K562 (cell line): ENCODE measurements at regions not wholly inside any gene's neighbourhood (a gene's known extent, or its start where the extent isn't known, plus 50 kb on each side); places are given as distances from the start of the nearest gene placed in this dataset.

Source experiments
- ATAC-seq: fragments of 200-7000 bp; cut with Tn5 transposase; 3 replicates; pipeline ENCODE4 v1.9.1; 2020; ENCODE audit warnings: moderate library complexity
- BruUV-seq: library from RNA; stranded (reverse); fragments of 400-500 nt; replicated peaks from 2 replicates; lab custom pipeline; 2021; lab: Mats Ljungman, UMichigan
- CTCF ChIA-PET: fragments of 300-600 bp; formaldehyde crosslinking; extraction: SDS; loops from one replicate; lab custom pipeline; 2021; ENCODE audit warnings: low intra/inter-chr PET ratio; lab: Yijun Ruan, JAX
- POLR2A ChIA-PET: fragments of 300-600, 350-650 bp; sonication (Branson Sonifier 250); formaldehyde crosslinking; extraction: SDS; loops from one replicate; lab custom pipeline; 2021; ENCODE audit warnings: antibody characterized with exemption, inconsistent platforms; lab: Yijun Ruan, JAX
- DNase-seq, 4 experiments: peaks; one replicate each; pipeline versions ENCODE4 v3.0.0 to v3.0.0-alpha.2; 2011 to 2018; ENCODE audit warnings: low spot score in 3 of 4, mixed read lengths in 3 of 4; ENCODE audit errors: extremely low read depth in 1 of 4
- FAIRE-seq: peaks from 2 replicates; lab custom pipeline; 2011; peaks lifted over from hg19 to GRCh38; lab: Jason Lieb, UNC
- H2AFZ ChIP-seq: 2 replicates; pipeline ENCODE4 v1.6.0; 2011; ENCODE audit warnings: low read depth, low read length, control low read depth, inconsistent platforms
- H3K27ac ChIP-seq: fragments of 200-600 bp; 3 replicates; pipeline ENCODE4 v1.8.0; 2011; ENCODE audit warnings: low read depth, mild to moderate bottlenecking, control low read depth, inconsistent platforms, low read length, moderate library complexity, mixed read lengths; ENCODE audit errors: extremely low read depth
- H3K27me3 ChIP-seq, 2 experiments: fragments of 300-600 bp in 1 of 2; 2 replicates in 1 of 2; 3 replicates in 1 of 2; pipeline versions ENCODE4 v1.6.0 to v1.8.0; 2011; ENCODE audit warnings: inconsistent platforms in 2 of 2, low read length in 2 of 2, mild to moderate bottlenecking in 1 of 2, mixed read lengths in 1 of 2, moderate library complexity in 1 of 2; ENCODE audit not compliant: control insufficient read depth in 2 of 2, insufficient read depth in 2 of 2
- H3K36me3 ChIP-seq: fragments of 300-600 bp; 3 replicates; pipeline ENCODE4 v1.8.0; 2011; ENCODE audit warnings: mild to moderate bottlenecking, low read length, inconsistent platforms; ENCODE audit not compliant: control insufficient read depth, insufficient read depth
- H3K4me1 ChIP-seq, 2 experiments: fragments of 200-600 bp in 1 of 2; replicated peaks in 1 of 2; 2 replicates in 1 of 2; 3 replicates in 1 of 2; pipeline versions ENCODE4 v1.5.1 to v1.8.0; 2011; ENCODE audit warnings: inconsistent platforms in 2 of 2, low read length in 2 of 2, mild to moderate bottlenecking in 1 of 2, mixed read lengths in 1 of 2, moderate library complexity in 1 of 2; ENCODE audit not compliant: control insufficient read depth in 2 of 2, insufficient read depth in 2 of 2
- H3K4me2 ChIP-seq: 2 replicates; pipeline ENCODE4 v1.6.1; 2011; ENCODE audit warnings: low read length, control low read depth, inconsistent platforms, mixed read lengths; ENCODE audit not compliant: insufficient read depth
- H3K4me3 ChIP-seq: fragments of 200-600 bp; sonication (generic), shearing (Covaris generic); 2 replicates; pipeline ENCODE4 v1.5.1; 2016; ENCODE audit warnings: control low read depth, inconsistent platforms
- H3K79me2 ChIP-seq: fragments of 200-600 bp; 3 replicates; pipeline ENCODE4 v1.8.0; 2011; ENCODE audit warnings: low read length, inconsistent platforms; ENCODE audit not compliant: control insufficient read depth, insufficient read depth
- H3K9ac ChIP-seq, 2 experiments: 2 replicates each; pipeline versions ENCODE4 v1.6.0 to v1.6.1; 2011; ENCODE audit warnings: low read depth in 2 of 2, low read length in 2 of 2, control low read depth in 1 of 2, inconsistent platforms in 1 of 2, mild to moderate bottlenecking in 1 of 2, mixed read lengths in 1 of 2; ENCODE audit not compliant: insufficient read depth in 1 of 2
- H3K9me1 ChIP-seq: one replicate; pipeline ENCODE4 v1.6.0; 2011; ENCODE audit warnings: inconsistent platforms, mild to moderate bottlenecking, low read length, moderate library complexity; ENCODE audit not compliant: control insufficient read depth, insufficient read depth
- H3K9me3 ChIP-seq: replicated peaks from 2 replicates; pipeline ENCODE4 v1.5.1; 2011; ENCODE audit warnings: low read depth, low read length, inconsistent platforms; ENCODE audit not compliant: control insufficient read depth, insufficient read depth
- H4K20me1 ChIP-seq: replicated peaks from 2 replicates; pipeline ENCODE4 v1.6.1; 2011; ENCODE audit warnings: low read length, inconsistent platforms, mixed read lengths; ENCODE audit not compliant: control insufficient read depth, insufficient read depth
- CBX1 ChIP-seq: sonication (generic); IDR thresholded peaks from 2 replicates; pipeline ENCODE4 v1.6.1; 2016; ENCODE audit warnings: antibody characterized with exemption, low read depth, mild to moderate bottlenecking
- E2F1 ChIP-seq: sonication (generic); formaldehyde crosslinking; IDR thresholded peaks from 2 replicates; pipeline ENCODE4 v1.8.1; 2023; ENCODE audit warnings: mild to moderate bottlenecking, missing genetic modification reagents, moderate library complexity
- HNRNPH1 ChIP-seq: fragments of 200-400 bp; formaldehyde crosslinking; optimal IDR thresholded peaks from 2 replicates; pipeline ENCODE3; 2017; ENCODE audit warnings: low read depth, mild to moderate bottlenecking, low read length, moderate library complexity
- MAFG ChIP-seq: fragments of 450-650 bp; conservative IDR thresholded peaks from 2 replicates; pipeline ENCODE4 v1.6.1; 2016; ENCODE audit warnings: missing genetic modification characterization, missing compliant biosample characterization
- MAZ ChIP-seq, 2 experiments: fragments of 450-650 bp in 1 of 2; sonication (generic) in 1 of 2; formaldehyde crosslinking; IDR thresholded peaks in 1 of 2; conservative IDR thresholded peaks in 1 of 2; 2 replicates each; pipeline versions ENCODE4 v1.4.0 to v1.5.0; 2020; ENCODE audit warnings: mild to moderate bottlenecking in 1 of 2, missing genetic modification reagents in 1 of 2
- POLR3G ChIP-seq: IDR thresholded peaks from 2 replicates; pipeline ENCODE4 v1.6.1; 2011; ENCODE audit not compliant: insufficient read length, insufficient replicate concordance; ENCODE audit errors: extremely low read depth
- PPARD ChIP-seq: fragments of 250-450 bp; sonication (Bioruptor Pico); IDR thresholded peaks from 2 replicates; pipeline ENCODE4 v1.8.0; 2022; ENCODE audit warnings: inconsistent platforms, mild to moderate bottlenecking, moderate library complexity
- PURB ChIP-seq: sonication (generic); formaldehyde crosslinking; IDR thresholded peaks from 2 replicates; pipeline ENCODE4 v1.9.0; 2021; ENCODE audit warnings: low read depth, mild to moderate bottlenecking, missing genetic modification reagents
- RHOXF2B ChIP-seq: fragments of 250-450 bp; sonication (Bioruptor Pico); conservative IDR thresholded peaks from 2 replicates; pipeline ENCODE4 v1.5.1; 2021
- TRIM25 ChIP-seq: fragments of 450-650 bp; IDR thresholded peaks from 2 replicates; pipeline ENCODE4 v1.7.0; 2016; ENCODE audit warnings: borderline replicate concordance
- ZBTB34 ChIP-seq: fragments of 250-450 bp; sonication (Bioruptor Pico); IDR thresholded peaks from 2 replicates; pipeline ENCODE4 v1.8.0; 2021; ENCODE audit warnings: mild to moderate bottlenecking, moderate library complexity
- ZNF133 ChIP-seq: fragments of 250-450 bp; sonication (Bioruptor Pico); IDR thresholded peaks from 2 replicates; pipeline ENCODE4 v1.4.0; 2020; ENCODE audit warnings: mild to moderate bottlenecking
- ZNF232 ChIP-seq: sonication (generic); formaldehyde crosslinking; IDR thresholded peaks from 2 replicates; pipeline ENCODE4 v1.8.0; 2022; ENCODE audit warnings: mild to moderate bottlenecking, missing genetic modification reagents
- ZNF445 ChIP-seq: fragments of 250-450 bp; sonication (Bioruptor Pico); IDR thresholded peaks from 2 replicates; pipeline ENCODE4 v1.4.0; 2020; ENCODE audit warnings: low read depth, mild to moderate bottlenecking, moderate library complexity
- WGBS: fragments of 100-300 bp; shearing (Covaris generic); methylation state at CpG from one replicate; pipeline ENCODE4 v1.1.6; 2016; ENCODE audit warnings: low coverage, mixed read lengths; ENCODE audit not compliant: insufficient coverage; ENCODE audit errors: missing lambda C conversion rate; 5-methylcytosine and 5-hydroxymethylcytosine counted together
- in situ Hi-C: fragments of 300-500 bp; cut with MboI; formaldehyde crosslinking; loops from 4 replicates; pipeline ENCODE4 v1.15.0; 2018; ENCODE audit warnings: inconsistent platforms, mixed read lengths
- intact Hi-C: fragments of 100-400 bp; cut with micrococcal nuclease; formaldehyde crosslinking; loops from 2 replicates; pipeline ENCODE4 v1.14.2; 2022
- TF ChIP-seq, protein P1 (sequence below): sonication (generic); formaldehyde crosslinking; IDR thresholded peaks from 2 replicates; pipeline ENCODE4 v1.8.0; 2022; ENCODE audit warnings: mild to moderate bottlenecking, missing genetic modification reagents

GRCh38 chr11:116506263-116506825 is 266.4 kb downstream of the BUD13 start:
- Histone ChIP-seq H3K4me3 (no peak overlapping the region), H3K9me3 (no peaks in the 10 kb centered on the region), H3K79me2 (no peaks in the 10 kb centered on the region), H4K20me1 (no peaks in the 10 kb centered on the region), H3K27me3 (peaks cover 4 to 45% of the 10 kb centered on the region in 2 experiments; a peak in 4 of 5 replicates), H3K9ac (no peak overlapping the region), H3K9me1 (no peaks in the 10 kb centered on the region), H3K4me1 (no peaks in the 10 kb centered on the region; a peak in 1 of 5 replicates), H3K4me2 (no peak overlapping the region), H2AFZ (no peak overlapping the region), H3K27ac (no peak overlapping the region), H3K36me3 (no peaks in the 10 kb centered on the region)
- ATAC-seq (no peak), DNase-seq (no peak), FAIRE-seq (no peak)
- intact Hi-C loops (no loop called here), in situ Hi-C loops (loop anchor here (25.0 kb wide), 1 partner anchor 731 kb away; the partner anchor contains the start of genes PCSK7 and RNF214)
- ChIA-PET POLR2A (interaction anchor here (0.5 kb wide), 1 partner anchor 41 kb away, joined by 4 read pairs; no protein-coding TSS in a partner anchor), CTCF (interaction anchor here (0.7 kb wide), 1 partner anchor 744 kb away, joined by 3 read pairs; no protein-coding TSS in a partner anchor)
- 0% methylated on average over 6 of the region's 6 CpGs for WGBS
- no TSS peak for BruUV-seq
- no peak for TF ChIP-seq ZNF445 (CRISPR knock-in tag)
- no peak for TF ChIP-seq TRIM25
- TF ChIP-seq POLR3G: no peak
- TF ChIP-seq RHOXF2B (CRISPR knock-in tag): no peak
- no peak for TF ChIP-seq MAFG (tag)
- TF ChIP-seq ZNF232 (CRISPR knock-in tag): no peak
- TF ChIP-seq ZNF133 (CRISPR knock-in tag): no peak
- no peak for TF ChIP-seq HNRNPH1
- no peak for TF ChIP-seq PURB
- TF ChIP-seq, protein P1, sequence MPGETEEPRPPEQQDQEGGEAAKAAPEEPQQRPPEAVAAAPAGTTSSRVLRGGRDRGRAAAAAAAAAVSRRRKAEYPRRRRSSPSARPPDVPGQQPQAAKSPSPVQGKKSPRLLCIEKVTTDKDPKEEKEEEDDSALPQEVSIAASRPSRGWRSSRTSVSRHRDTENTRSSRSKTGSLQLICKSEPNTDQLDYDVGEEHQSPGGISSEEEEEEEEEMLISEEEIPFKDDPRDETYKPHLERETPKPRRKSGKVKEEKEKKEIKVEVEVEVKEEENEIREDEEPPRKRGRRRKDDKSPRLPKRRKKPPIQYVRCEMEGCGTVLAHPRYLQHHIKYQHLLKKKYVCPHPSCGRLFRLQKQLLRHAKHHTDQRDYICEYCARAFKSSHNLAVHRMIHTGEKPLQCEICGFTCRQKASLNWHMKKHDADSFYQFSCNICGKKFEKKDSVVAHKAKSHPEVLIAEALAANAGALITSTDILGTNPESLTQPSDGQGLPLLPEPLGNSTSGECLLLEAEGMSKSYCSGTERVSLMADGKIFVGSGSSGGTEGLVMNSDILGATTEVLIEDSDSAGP: no peak
- no peak for TF ChIP-seq E2F1 (CRISPR knock-in tag)
- TF ChIP-seq MAZ (CRISPR knock-in tag; conservative IDR thresholded peaks at IDR 0.05 in 1 of 2, IDR thresholded peaks at IDR 0.05 in 1 of 2): no peak
- TF ChIP-seq PPARD (CRISPR knock-in tag): no peak
- TF ChIP-seq ZBTB34: no peak
- TF ChIP-seq CBX1: no peak
